ENCODE measurements at regions not wholly inside any gene's neighbourhood (a gene's known extent, or its start where the extent isn't known, plus 50 kb on each side); places are given as distances from the start of the nearest gene placed in this dataset.

DNA sequence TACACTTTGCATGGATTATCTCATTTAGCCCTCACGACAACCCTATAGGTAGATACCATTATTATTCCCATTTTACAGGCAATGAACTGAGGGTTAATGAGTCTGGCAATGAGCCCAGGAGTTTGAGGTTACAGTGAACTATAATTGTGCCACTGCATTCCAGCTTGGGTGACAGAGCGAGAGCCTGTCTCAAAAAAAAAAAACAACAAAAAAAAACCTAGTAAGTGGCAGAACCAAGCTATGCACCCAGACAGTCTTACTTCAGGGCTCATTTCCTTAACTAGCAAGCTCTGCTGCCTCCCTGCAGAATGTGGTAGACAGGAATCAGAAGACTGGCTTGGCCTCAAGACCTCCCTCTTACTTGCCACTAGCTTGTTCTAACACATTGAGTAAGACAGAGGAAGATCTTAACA is 71.9 kb upstream of the RREB1 start:
- peak; percentile 59 for ATAC-seq
- in situ Hi-C loops (cut with MboI), result no loop called here
- POLR2A ChIA-PET, result interaction anchor here (0.6 to 1.5 kb wide), 5 partner anchors 9 to 72 kb away, joined by 3 to 6 read pairs (median 4); partner anchors contain the start of gene RREB1
- peaks cover 0 to 23% of the 10 kb centered on the region in 2 experiments; a peak in 4 of 5 replicates for H3K4me1 ChIP-seq (replicated peaks in 1 of 2; ENCODE audit: control insufficient read depth in 2 of 2, insufficient read depth in 2 of 2, low read length in 2 of 2)
- CTCF ChIA-PET (ENCODE audit: low intra/inter-chr PET ratio), result no interaction called here
- DNase-seq (ENCODE audit: extremely low read depth in 1 of 4, low spot score in 3 of 4), result peak in 1 of 4 experiments; percentile 22
- no peak overlapping the region for H3K4me2 ChIP-seq (ENCODE audit: insufficient read depth, low read length)
- no peak overlapping the region for H3K9ac ChIP-seq (ENCODE audit: insufficient read depth in 1 of 2, low read depth in 2 of 2, low read length in 2 of 2)
- no peak for FAIRE-seq
- WGBS (ENCODE audit: insufficient coverage, low coverage, missing lambda C conversion rate), result 27% methylated on average over 2 of the region's 2 CpGs
- H3K9me1 ChIP-seq (ENCODE audit: control insufficient read depth, insufficient read depth, low read length), result no peaks in the 10 kb centered on the region
- no peaks in the 10 kb centered on the region for H4K20me1 ChIP-seq (replicated peaks; ENCODE audit: control insufficient read depth, insufficient read depth, low read length)
- intact Hi-C loops (cut with micrococcal nuclease), result no loop called here
- H3K79me2 ChIP-seq (ENCODE audit: control insufficient read depth, insufficient read depth, low read length), result no peaks in the 10 kb centered on the region
- TF ChIP-seq KDM1A (IDR thresholded peaks at IDR 0.05) (peak; percentile 34 to 65; a peak in 3 of 4 replicates), ZNF384 (IDR thresholded peaks at IDR 0.05; ENCODE audit: low read depth, low read length) (0 out of 2 replicates have a peak, but pooled peaks have one; percentile 10), NFIC (IDR thresholded peaks at IDR 0.05) (peak; percentile 79), NFYB (IDR thresholded peaks at IDR 0.05; ENCODE audit: extremely low read depth, insufficient read length) (no peak), CXXC5 (CRISPR knock-in tag; IDR thresholded peaks at IDR 0.05) (peak; percentile 11; the same call in 1 of the 2 replicates), TEAD1 (CRISPR knock-in tag; IDR thresholded peaks at IDR 0.05) (0 out of 4 replicates have a peak, but pooled peaks of 1 of the 2 experiments have one; percentile 45), BCOR (IDR thresholded peaks at IDR 0.05) (peak; percentile 92), RBM25 (IDR thresholded peaks at IDR 0.05; ENCODE audit: low read depth, low read length, severe bottlenecking) (peak; percentile 84), TCFL5 (CRISPR knock-in tag; conservative IDR thresholded peaks at IDR 0.05) (no peak), CEBPG (CRISPR knock-in tag; IDR thresholded peaks at IDR 0.05) (0 out of 2 replicates have a peak, but pooled peaks have one; percentile 24), CEBPG (tag; conservative IDR thresholded peaks at IDR 0.05 in 1 of 2, IDR thresholded peaks at IDR 0.05 in 1 of 2) (no peak), SMARCA5 (IDR thresholded peaks at IDR 0.05) (peak; percentile 51; the same call in 1 of the 2 replicates), SRF (CRISPR knock-in tag; IDR thresholded peaks at IDR 0.05) (peak in 1 of 2 experiments; percentile 44; a peak in 1 of 4 replicates), POLR2B (IDR thresholded peaks at IDR 0.05; ENCODE audit: low read depth, partially characterized antibody) (no peak), NFATC3 (IDR thresholded peaks at IDR 0.05) (no peak), RCOR1 (IDR thresholded peaks at IDR 0.05; ENCODE audit: borderline replicate concordance in 1 of 2, low read depth in 2 of 2, low read length in 2 of 2) (0 out of 4 replicates have a peak, but pooled peaks of 1 of the 2 experiments have one; percentile 23)
- TF ChIP-seq, protein P1, sequence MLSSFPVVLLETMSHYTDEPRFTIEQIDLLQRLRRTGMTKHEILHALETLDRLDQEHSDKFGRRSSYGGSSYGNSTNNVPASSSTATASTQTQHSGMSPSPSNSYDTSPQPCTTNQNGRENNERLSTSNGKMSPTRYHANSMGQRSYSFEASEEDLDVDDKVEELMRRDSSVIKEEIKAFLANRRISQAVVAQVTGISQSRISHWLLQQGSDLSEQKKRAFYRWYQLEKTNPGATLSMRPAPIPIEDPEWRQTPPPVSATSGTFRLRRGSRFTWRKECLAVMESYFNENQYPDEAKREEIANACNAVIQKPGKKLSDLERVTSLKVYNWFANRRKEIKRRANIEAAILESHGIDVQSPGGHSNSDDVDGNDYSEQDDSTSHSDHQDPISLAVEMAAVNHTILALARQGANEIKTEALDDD (IDR thresholded peaks at IDR 0.05), result peak; percentile 59; the same call in 1 of the 2 replicates
- no TSS peak for BruUV-seq (replicated peaks)
- no peaks in the 10 kb centered on the region for H3K27me3 ChIP-seq (ENCODE audit: control insufficient read depth in 2 of 2, insufficient read depth in 2 of 2, low read length in 2 of 2)
- H3K27ac ChIP-seq (ENCODE audit: extremely low read depth, low read depth, low read length), result peak overlapping the region; percentile 12; the same call in 1 of the 3 replicates
- no peaks in the 10 kb centered on the region for H3K36me3 ChIP-seq (ENCODE audit: control insufficient read depth, insufficient read depth, low read length)
- no peak overlapping the region for H3K4me3 ChIP-seq
- H3K9me3 ChIP-seq (replicated peaks; ENCODE audit: control insufficient read depth, insufficient read depth, low read depth, low read length), result no peaks in the 10 kb centered on the region
- H2AFZ ChIP-seq (ENCODE audit: low read depth, low read length), result peak overlapping the region; percentile 82

Data from K562 (cell line).